CD4-positive, alpha-beta T cell (primary cell): ENCODE measurements at regions not wholly inside any gene's neighbourhood (a gene's known extent, or its start where the extent isn't known, plus 50 kb on each side); places are given as distances from the start of the nearest gene placed in this dataset.

Source experiments
- ATAC-seq: fragments of 200-7000 bp; cut with Tn5 transposase; one replicate; pipeline ENCODE4 v1.10.0; 2022; ENCODE audit warnings: mild to moderate bottlenecking; ENCODE audit not compliant: poor library complexity
- CTCF ChIA-PET: fragments of 350-600 bp; sonication (Branson Sonifier 250); formaldehyde crosslinking; loops from one replicate; lab custom pipeline; 2021; ENCODE audit warnings: antibody characterized with exemption, inconsistent platforms; lab: Charles Lee
- POLR2A ChIA-PET: fragments of 350-600 bp; sonication (Branson Sonifier 250); formaldehyde crosslinking; loops from one replicate; lab custom pipeline; 2021; ENCODE audit warnings: antibody characterized with exemption, inconsistent platforms; lab: Charles Lee
- DNase-seq, 14 experiments: peaks; one replicate each; pipeline ENCODE4 v3.0.0-alpha.2; 2013 to 2020; ENCODE audit warnings: mixed read lengths in 2 of 14
- H3K27ac ChIP-seq, 2 donors: one replicate each; pipeline versions ENCODE4 v1.5.1 to v1.7.0; 2013; ENCODE audit warnings: low read length in 2 of 2, low read depth in 1 of 2, mild to moderate bottlenecking in 1 of 2
- H3K27me3 ChIP-seq, 2 experiments: 1 replicate in 1 of 2; 2 replicates in 1 of 2; pipeline versions ENCODE4 v1.6.1 to v1.7.0; 2013; ENCODE audit warnings: low read length in 2 of 2, control low read depth in 1 of 2, mild to moderate bottlenecking in 1 of 2, moderate library complexity in 1 of 2; ENCODE audit not compliant: insufficient read depth in 2 of 2, control insufficient read depth in 1 of 2
- H3K36me3 ChIP-seq: one replicate; pipeline ENCODE4 v1.6.1; 2013; ENCODE audit warnings: low read length, control low read depth; ENCODE audit not compliant: insufficient read depth
- H3K4me1 ChIP-seq: one replicate; pipeline ENCODE4 v1.6.1; 2013; ENCODE audit warnings: low read length, control low read depth; ENCODE audit not compliant: insufficient read depth
- H3K4me3 ChIP-seq: one replicate; pipeline ENCODE4 v1.5.1; 2013; ENCODE audit warnings: mild to moderate bottlenecking, low read length, moderate library complexity
- H3K9me3 ChIP-seq, 2 experiments: 1 replicate in 1 of 2; 2 replicates in 1 of 2; pipeline versions ENCODE4 v1.6.1 to v1.7.0; 2013; ENCODE audit warnings: low read length in 2 of 2, mild to moderate bottlenecking in 2 of 2, control low read depth in 1 of 2, moderate library complexity in 1 of 2; ENCODE audit not compliant: control insufficient read depth in 1 of 2, insufficient read depth in 1 of 2
- H3K27ac Mint-ChIP-seq: one replicate; pipeline ENCODE4 v1.8.0; 2020; ENCODE audit warnings: mixed read lengths
- H3K27me3 Mint-ChIP-seq: one replicate; pipeline ENCODE4 v1.8.0; 2021; ENCODE audit warnings: mixed read lengths
- H3K36me3 Mint-ChIP-seq: one replicate; pipeline ENCODE4 v1.8.0; 2021; ENCODE audit warnings: low read depth, mixed read lengths
- H3K4me1 Mint-ChIP-seq: one replicate; pipeline ENCODE4 v1.8.0; 2021; ENCODE audit warnings: low read depth, mixed read lengths
- H3K4me3 Mint-ChIP-seq: one replicate; pipeline ENCODE4 v1.8.0; 2020; ENCODE audit warnings: mild to moderate bottlenecking, mixed read lengths
- H3K9me3 Mint-ChIP-seq: one replicate; pipeline ENCODE4 v1.8.0; 2020; ENCODE audit warnings: mixed read lengths
- intact Hi-C, 2 experiments: fragments of 100-400 bp; cut with DNase I in 1 of 2; cut with micrococcal nuclease in 1 of 2; formaldehyde crosslinking; loops; one replicate each; pipeline versions ENCODE4 v1.15.1 to v1.9.0; 2023 to 2025; cut with DNase I, micrococcal nuclease
- TF ChIP-seq, protein P1 (sequence below): fragments of 200-600 bp; IDR thresholded peaks from one replicate; pipeline ENCODE4 v1.8.0; 2022; ENCODE audit warnings: antibody characterized with exemption, mild to moderate bottlenecking

DNA sequence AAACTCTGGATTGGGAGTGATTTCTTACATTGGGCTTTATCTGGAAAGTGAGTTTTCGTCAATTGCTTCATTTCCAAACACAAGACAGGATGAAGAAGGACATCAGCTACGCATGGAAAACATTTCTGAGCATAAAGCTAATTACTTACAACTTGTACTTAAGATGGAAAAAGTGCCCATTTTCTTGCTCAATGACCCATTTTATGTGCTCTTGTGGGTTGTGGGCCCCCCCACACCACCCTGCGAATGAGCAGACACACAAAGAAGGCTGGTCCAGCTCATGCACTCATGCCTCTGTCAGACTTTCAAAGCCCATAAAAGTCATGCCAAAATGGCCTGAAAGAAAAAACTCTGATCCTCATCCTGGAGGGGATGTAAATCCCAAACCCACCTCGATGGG lies 663.0 kb downstream of the AJAP1 start:
- no peaks in the 10 kb centered on the region for H3K36me3 Mint-ChIP-seq
- DNase-seq (no peak), ATAC-seq (no peak)
- intact Hi-C loops, result no loop called here
- ChIA-PET CTCF (no interaction called here), POLR2A (no interaction called here)
- no peak overlapping the region for H3K4me3 ChIP-seq
- H3K4me1 Mint-ChIP-seq, result no peaks in the 10 kb centered on the region
- TF ChIP-seq, protein P1, sequence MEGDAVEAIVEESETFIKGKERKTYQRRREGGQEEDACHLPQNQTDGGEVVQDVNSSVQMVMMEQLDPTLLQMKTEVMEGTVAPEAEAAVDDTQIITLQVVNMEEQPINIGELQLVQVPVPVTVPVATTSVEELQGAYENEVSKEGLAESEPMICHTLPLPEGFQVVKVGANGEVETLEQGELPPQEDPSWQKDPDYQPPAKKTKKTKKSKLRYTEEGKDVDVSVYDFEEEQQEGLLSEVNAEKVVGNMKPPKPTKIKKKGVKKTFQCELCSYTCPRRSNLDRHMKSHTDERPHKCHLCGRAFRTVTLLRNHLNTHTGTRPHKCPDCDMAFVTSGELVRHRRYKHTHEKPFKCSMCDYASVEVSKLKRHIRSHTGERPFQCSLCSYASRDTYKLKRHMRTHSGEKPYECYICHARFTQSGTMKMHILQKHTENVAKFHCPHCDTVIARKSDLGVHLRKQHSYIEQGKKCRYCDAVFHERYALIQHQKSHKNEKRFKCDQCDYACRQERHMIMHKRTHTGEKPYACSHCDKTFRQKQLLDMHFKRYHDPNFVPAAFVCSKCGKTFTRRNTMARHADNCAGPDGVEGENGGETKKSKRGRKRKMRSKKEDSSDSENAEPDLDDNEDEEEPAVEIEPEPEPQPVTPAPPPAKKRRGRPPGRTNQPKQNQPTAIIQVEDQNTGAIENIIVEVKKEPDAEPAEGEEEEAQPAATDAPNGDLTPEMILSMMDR, result no peak
- H3K9me3 Mint-ChIP-seq, result peaks cover 2% of the 10 kb centered on the region
- H3K27me3 Mint-ChIP-seq, result no peaks in the 10 kb centered on the region
- H3K4me3 Mint-ChIP-seq, result no peak overlapping the region
- H3K4me1 ChIP-seq, result no peaks in the 10 kb centered on the region
- H3K9me3 ChIP-seq, result peaks cover 0 to 7% of the 10 kb centered on the region in 2 experiments
- no peaks in the 10 kb centered on the region for H3K36me3 ChIP-seq
- H3K27me3 ChIP-seq, result no peaks in the 10 kb centered on the region
- no peak overlapping the region for H3K27ac ChIP-seq
- H3K27ac Mint-ChIP-seq, result no peak overlapping the region

DNA sequence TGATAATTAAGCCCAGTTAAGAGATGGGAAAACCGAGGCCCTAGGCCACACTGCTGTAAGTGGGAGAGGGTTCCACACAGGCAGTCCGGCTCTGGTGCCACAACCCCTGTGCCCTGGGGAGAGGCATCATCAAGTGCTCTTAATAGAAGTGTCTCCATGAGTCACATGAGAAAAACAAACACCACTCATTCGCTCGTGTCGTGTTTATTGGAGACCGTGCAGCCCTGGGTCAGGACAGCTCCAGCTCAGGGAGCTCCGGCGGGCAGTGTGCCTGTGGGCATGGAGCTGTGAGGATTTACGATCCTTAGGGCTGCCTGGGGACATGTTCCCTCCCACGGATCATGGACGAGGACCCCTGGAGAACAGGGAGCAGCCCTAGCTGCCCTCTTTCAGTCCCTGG lies 658.5 kb downstream of the AJAP1 start:
- Histone ChIP-seq H3K9me3 (peaks cover 0 to 5% of the 10 kb centered on the region in 2 experiments), H3K36me3 (no peaks in the 10 kb centered on the region), H3K4me3 (no peak overlapping the region), H3K27me3 (no peaks in the 10 kb centered on the region), H3K27ac (no peak overlapping the region), H3K4me1 (no peaks in the 10 kb centered on the region)
- Mint-ChIP-seq H3K9me3 (no peaks in the 10 kb centered on the region), H3K27me3 (no peaks in the 10 kb centered on the region), H3K36me3 (no peaks in the 10 kb centered on the region), H3K4me3 (no peak overlapping the region), H3K4me1 (no peaks in the 10 kb centered on the region), H3K27ac (no peak overlapping the region)
- no peak for DNase-seq
- intact Hi-C loops, result no loop called here
- TF ChIP-seq, protein P1, result no peak
- CTCF ChIA-PET, result no interaction called here
- no peak for ATAC-seq
- POLR2A ChIA-PET, result no interaction called here

DNA sequence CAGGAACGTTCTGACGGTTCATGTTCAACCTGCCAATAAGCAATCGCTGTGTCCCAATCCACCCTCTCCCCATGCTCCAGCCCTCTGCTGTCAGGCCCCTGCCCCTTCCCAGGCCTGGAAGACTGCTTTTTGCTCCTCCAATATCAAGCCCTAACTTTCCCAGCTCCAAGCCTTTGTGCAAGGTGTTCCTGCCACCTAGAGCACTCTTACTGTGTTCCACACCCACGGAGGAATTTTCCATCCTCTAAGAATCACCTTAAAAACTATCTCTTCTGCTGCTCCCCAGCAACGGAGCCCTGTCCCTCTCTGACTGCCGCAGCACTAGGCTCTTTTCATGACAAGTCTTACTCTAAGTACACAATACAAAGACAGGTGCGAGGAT lies 657.9 kb downstream of the AJAP1 start:
- TF ChIP-seq, protein P1, result no peak
- H3K9me3 ChIP-seq, result peaks cover 0 to 5% of the 10 kb centered on the region in 2 experiments
- no peak overlapping the region for H3K4me3 Mint-ChIP-seq
- no peak overlapping the region for H3K27ac Mint-ChIP-seq
- H3K36me3 Mint-ChIP-seq, result no peaks in the 10 kb centered on the region
- H3K27me3 Mint-ChIP-seq, result no peaks in the 10 kb centered on the region
- intact Hi-C loops, result no loop called here
- no peak overlapping the region for H3K27ac ChIP-seq
- ATAC-seq (no peak), DNase-seq (no peak)
- H3K4me1 Mint-ChIP-seq, result no peaks in the 10 kb centered on the region
- H3K4me1 ChIP-seq, result no peaks in the 10 kb centered on the region
- H3K9me3 Mint-ChIP-seq, result no peaks in the 10 kb centered on the region
- H3K4me3 ChIP-seq, result no peak overlapping the region
- ChIA-PET POLR2A (no interaction called here), CTCF (no interaction called here)
- H3K27me3 ChIP-seq, result no peaks in the 10 kb centered on the region
- no peaks in the 10 kb centered on the region for H3K36me3 ChIP-seq
